HG03139 (cell line): ENCODE measurements at regions not wholly inside any gene's neighbourhood (a gene's known extent, or its start where the extent isn't known, plus 50 kb on each side); places are given as distances from the start of the nearest gene placed in this dataset.

Experiments used
- ATAC-seq: cut with Tn5 transposase; IDR thresholded peaks from one replicate; pipeline ENCODE4 v1.9.1; 2021; ENCODE audit not compliant: unreplicated experiment

DNA sequence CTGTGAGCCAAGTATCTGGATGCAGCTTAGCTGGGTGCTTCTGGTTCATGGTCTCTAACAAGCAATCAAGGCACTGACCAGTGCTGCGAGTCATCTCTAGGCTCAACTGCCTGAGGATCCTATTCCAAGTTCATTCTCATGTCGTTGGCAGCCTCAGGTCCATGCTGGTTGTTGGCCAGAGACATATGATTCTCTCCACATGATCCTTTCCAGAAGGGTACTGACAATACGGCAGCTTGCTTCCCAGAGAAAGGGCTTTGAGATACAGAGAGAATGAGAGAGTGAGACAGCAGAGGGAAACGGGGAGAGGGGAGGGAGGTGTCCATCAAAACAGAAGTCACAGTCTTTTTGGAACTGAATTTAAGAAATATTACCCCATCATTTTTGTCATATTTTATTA, 405.6 kb downstream of the XPNPEP1 start:
- no peak for ATAC-seq

DNA sequence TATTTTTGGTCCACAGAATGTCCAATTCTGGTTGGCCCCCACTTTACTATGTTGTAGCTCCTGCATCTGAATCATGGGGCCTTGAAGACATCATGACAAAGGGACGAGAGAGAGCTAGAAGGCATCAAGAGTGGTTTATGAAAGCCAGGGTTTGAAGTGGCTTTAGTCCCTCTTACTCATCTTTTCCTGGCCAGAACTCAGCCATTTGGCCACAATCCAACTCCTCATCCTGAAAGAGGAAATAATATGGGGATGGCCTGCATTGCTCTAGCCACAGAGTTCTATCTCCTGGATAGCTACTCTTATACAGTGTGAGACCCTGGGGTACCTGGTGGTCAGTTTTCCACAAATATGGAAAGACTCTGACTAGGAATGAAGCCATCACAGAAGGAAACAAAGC, 418.9 kb downstream of the XPNPEP1 start:
- ATAC-seq, result no peak

DNA sequence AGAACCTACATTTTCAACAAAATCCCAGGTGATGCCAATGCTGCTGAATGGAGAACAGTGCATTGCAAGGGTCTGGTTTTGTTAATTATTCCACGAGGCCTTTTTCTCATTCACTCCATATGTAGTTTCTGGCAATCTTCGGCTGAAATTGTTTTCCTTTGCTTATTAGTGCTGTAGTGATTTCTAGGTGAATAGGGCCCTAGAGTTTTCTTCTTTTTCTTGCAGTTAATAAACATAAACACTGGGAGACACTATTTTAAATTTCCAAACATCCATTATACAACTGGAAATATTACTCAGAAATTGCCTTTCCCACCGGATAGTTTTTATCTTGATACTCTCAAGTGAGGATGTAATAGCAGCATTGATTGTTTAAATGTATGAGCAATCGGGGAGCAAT, 435.6 kb downstream of the XPNPEP1 start:
- ATAC-seq, result no peak

DNA sequence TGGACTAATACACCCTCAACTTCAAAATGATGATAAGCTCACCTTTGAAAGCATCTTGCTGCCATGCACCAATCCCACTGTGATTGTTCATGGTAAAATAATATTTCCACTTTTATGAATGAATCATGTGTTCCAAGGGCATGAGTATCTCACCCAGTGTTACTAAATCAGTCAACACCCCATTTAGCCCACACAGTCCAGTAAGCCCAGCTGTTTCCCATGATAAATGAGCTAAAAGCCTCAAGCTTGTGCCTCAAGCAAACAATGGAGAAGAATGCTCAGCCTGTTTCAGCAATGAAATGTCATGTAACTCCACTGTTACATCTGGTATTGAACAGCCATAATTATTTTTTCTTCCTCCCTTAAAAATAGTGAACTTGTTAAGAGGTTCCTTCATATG, 442.5 kb downstream of the XPNPEP1 start:
- no peak for ATAC-seq

DNA sequence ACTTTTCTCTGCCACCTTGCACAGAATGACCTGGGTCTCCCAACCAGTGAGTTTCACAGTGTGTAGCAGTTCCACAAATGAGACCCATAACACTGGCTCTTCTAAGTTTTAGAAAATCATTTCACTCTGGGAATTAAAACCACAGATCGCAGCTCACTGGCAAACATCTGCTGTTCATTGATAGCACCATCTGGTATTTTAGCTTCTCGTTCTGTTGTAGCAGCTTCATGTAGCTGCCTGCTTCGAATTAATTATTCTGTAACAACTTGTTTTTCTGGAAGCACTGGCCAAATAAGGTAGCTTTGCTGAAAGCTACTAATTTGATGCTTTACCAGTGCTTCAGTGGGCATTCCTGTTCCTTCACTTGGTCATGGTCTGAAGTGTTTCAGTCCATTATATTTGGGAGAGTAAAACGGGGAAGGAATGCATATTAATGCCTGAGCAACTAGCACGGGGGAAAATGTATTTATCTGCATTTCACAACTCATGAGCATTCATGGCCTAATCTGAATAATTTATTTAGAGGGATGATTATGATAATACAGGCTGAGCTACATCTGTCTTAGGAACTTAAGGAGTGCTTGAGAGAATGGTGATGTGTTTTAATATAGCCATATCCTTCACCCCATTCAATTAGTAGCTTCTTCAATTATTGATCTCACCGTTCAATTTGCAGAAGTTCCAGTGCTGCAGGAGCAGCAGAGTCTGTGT, 447.4 kb downstream of the XPNPEP1 start:
- ATAC-seq, result no peak

DNA sequence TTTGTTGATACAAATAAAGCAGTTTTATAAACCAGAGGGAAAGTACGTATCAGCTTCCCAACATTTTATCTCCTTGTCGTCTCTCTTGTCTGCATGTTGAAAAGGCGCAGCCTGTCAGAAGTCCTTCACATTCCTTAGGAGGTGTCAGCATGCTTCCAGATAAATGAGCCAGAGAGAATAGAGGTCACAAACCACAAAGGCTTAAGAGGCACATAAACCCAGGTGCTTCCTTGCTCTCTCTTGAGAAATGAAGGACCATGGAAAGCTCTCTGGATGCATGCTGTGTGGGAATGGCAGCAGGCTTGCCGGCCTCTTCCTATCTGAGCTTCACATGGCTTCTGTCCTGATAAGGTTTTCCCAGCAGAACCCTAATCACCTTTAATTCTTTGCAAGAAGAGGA, 448.5 kb downstream of the XPNPEP1 start:
- ATAC-seq, result no peak

DNA sequence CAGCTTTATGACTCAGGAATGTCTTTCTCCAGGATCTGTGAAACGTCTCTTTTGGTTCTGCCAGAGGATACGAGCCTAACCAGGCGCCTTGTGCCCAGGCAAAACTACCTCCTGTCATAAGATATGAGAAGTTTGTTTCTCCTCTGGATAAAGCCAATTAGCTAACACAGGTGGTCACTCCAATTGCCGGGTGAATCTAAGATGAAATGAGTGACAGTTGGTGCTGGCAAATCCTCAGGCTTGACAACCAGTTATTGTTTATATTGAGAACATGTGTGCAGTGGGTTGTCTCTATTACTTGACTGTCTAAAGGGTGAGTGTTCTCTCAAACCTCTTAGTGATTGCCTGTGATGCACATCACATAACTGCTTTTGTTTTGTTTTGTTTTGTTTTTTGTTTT, 449.1 kb downstream of the XPNPEP1 start:
- ATAC-seq, result no peak

DNA sequence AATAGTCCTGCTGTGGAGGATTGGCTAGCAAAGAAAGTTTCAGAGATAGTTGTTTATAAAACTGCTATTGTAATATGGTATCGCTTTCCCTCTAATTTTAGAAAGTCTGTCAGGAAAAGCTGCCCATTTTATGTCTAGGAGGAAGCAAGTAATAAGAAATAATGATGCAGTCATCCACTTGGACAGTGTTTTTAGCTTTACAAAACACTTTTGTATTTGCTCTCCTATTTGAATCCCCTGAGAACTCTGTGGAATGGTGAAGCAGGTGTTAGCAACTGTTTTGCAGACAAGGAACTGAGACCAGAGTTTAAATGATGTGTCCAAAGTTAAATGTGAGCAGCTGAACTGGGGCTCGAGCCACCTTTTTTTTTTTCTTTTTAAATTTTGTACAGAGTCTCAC, 455.8 kb downstream of the XPNPEP1 start:
- ATAC-seq, result no peak

DNA sequence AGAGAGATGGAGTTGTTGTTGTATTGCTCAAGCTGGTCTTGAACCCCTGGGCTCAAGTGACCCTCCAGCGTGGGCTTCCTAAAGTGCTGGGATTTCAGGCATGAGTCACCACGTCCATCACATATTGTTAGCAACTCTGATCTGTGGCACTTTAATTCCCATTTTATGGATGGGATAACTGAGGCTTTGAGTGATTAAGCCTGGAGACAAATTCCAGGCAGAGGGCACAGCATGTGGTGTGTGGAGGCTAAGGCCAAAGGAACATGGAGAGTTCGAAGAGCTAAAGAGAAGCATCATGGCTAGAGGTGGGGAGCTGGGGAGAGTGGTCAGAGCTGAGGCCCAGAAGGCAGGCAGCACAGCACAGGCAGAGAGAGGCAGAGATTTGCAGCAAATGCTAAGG, 458.4 kb downstream of the XPNPEP1 start:
- no peak for ATAC-seq

DNA sequence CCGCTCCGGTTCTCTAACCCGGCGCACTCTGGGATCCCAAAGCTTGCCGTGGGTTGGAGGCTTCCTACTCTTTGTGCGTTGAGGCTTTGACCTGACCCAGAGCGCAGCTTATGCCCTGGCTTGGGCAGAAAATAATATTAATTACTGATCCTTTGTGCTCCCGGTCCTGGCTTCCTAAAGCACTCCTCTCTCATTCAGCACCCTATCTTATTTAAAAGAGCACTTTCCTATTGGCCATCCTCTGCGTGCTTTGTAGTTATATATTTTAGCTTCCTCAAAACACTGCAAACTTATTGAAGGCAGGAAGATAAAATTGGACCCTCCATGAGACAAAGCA, 466.0 kb downstream of the XPNPEP1 start:
- no peak for ATAC-seq

DNA sequence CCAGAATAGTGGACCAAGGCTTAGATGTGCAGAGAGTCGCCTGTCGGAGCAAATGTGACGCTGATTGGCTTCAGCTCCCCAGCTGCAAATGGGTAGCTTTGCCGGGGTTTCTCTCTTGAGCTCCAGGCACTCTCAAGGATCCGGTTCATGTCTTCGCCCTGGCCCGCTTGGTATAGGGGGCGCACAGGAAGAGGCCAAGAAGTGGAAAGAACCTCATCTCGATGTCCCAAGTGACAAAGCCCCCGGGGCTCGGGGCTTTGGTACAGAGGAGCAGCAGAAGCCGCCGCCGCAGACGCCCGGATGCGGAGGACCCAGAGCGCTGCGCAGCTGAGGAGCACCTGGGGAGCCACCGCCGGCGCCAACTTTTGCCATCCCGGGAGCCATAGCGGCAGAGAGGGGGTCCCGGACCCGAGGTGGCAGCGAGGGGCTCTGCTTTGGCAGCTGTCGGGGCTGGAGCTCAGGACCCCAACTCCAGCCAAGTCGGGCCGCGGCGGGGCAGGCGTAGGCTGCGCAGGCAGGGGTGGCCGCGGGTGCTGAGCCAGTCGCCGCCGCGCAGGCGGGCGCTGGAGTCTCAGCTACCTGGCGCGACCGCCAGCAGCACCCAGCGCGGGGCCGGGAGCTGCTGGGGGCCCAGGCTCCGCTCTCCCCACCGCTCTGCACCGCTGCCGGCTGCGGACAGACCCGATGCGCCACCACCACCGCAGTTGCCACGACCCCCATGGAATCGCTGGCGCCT, 466.6 kb downstream of the XPNPEP1 start:
- ATAC-seq, result no peak

DNA sequence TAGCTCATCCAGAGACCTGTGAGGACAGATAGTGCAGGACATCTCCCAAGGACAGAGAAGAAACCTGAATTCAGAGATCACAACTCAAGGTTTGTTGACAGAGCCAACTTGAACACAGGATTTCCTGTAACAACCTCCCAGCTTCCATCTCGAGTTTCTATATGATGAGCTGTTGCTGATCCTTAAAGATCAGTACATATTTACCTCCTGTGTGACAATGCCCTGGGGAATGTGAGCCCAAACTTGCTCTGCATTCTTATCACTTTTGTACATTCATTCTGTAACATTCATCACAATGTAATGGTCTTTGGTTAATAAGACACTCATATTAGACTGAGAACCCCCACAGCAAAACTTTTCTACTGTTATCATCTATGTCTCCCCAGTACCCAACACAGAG, 468.6 kb downstream of the XPNPEP1 start:
- ATAC-seq, result no peak

DNA sequence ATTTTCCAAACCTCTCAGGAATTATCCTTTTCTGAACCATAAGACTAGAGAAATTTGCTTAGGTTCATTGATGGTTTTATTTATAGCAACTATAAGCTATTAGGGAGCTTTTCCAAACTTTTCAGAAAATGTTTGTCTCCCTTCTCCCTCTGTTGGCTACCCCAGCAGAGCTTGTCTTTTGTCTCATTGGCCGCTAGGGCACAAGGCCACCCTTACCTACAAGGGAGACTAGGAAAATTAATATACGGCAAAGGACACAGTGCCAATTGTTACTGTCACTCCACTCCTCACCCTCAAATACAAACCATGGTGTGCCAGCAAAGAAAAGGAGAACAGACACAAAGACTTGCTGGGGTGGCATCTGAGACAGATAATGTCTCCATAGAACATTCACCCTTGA, 471.4 kb downstream of the XPNPEP1 start:
- ATAC-seq, result no peak

DNA sequence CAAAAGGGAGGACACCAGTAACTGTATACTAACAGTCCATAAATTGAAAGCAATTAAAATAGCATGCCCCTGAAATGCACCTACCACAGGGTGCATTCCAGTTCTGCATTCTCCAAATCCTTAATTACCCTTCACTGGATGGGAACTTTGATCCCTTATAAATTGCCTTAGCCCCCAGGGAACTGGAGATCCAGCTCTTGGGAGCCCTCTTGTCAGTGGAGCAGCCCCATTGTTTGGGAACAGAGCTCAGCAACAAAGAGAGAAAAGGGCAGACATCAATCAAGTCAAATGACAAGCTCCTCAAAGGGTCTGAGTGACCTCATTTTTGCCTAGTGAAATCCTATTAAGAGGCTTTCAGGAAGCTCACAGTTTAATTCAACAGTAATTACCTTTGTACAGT, 472.6 kb downstream of the XPNPEP1 start:
- no peak for ATAC-seq

DNA sequence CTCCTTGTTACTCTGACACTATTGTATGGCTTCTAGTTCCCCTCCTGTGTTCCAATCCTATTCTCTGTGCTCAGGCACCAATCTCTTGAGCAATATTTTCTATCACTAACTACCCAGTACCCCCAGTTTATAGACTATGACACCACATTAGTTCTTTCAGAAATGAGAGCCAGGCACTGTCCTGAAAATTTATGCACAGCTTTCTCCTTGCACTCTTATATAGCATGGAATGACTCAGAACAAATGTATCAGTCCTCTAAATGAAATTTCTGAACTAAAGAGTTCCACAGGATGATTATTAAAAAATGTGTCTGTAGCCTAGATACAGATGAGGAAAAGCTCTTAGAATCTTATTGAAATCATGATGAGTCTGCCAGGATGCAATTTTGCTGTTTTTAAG, 489.9 kb downstream of the XPNPEP1 start:
- ATAC-seq, result no peak

DNA sequence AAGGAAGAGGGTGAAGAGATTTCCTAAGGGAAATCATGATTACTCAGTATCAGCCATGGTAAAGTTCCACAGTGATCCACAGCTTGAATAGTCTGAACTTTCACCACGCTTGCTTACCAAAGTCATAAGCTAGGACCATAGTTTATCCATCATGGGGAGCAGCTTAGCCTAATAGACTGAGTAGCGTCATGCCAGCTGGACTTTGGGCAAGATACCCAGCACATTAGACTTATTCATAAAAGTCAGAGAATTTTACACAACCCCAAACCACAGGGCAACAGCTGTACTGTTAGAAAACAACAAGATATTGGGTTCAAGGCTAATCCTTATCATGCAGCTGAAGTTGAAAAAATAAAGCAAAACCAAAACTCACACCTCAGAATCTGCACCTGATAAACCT, 491.0 kb downstream of the XPNPEP1 start:
- no peak for ATAC-seq

DNA sequence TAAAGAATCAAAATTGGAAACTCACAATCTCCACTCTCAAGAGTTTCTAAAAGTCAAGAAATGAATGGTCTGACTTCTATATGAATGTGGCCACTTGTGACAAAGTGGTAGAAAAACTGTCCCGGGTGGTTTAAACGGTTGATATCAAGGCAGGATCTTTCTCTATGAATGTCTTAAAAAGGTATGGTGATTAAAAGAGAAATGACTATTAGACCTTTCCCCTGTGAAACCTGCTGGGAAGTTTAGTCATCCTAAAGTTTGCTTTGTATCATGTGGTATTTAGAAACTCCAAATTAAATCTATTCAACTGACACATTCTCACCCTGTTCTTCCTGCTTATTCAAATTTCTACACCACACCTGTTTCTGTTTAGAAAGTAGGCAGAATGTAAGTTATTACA, 492.5 kb downstream of the XPNPEP1 start:
- ATAC-seq, result no peak

DNA sequence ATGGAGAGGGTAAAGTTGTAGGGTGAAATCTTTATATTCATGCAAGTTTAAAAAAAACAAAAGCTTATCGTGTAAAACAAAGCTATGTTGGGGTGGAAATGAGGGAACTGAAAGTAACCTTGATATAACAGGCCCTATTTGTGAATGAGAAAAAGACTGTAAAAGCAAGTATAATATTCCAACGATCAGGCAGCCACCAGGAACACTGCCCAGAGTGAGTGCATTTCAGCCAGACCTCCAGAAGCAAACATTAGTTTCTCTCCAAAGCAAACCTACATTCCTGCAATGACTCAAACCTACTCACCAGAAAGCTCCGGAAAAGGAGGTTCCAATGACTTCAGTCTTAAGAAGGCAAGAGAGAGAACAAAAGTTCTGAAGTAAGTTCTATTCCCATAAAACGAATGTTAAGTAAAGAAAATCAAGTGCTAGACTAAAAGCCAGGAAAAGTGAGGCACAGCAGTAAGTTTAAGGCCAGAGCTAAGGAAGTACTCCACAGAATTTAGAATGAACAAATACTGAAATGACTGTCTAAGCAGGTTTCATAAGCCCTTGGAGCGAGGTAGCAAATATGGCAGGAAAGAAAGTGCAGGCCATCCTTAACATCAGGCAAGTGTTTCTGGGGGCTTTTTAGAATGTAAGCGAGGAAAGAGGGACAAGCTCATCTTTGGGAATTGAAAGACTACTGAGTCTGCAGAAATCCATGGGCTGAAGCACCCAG, 493.1 kb downstream of the XPNPEP1 start:
- no peak for ATAC-seq

DNA sequence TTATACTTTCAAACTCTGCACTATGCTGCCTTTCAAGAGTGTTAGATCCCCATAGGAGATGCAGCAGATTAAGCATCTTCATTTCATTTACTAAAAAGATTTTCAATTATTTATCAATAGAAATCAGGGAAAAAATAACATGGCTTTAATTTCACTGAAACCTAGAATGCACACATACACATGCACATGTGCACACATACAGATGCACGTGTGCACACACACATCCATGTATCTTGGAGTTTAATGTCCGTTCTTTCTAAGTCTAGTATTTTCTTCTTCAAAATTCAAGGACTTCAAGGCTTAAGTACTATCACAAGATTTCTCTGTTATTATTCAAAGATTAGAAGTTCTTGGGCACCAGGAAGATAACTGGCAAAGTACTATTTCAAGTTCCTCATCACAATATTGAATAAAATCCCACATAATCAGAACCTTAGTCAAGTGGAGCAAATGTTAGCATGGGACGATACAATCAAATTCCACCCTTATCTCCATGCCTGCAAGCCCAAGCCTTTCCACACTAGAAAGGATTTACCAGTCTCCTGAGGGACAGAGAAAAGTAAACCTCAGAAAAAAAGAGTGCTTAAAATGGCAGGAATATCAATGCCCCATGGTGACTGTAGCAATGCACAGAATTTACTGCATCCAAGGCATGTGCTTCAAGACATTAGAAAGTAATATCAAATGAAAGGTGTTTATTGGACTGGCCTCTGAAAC, 494.4 kb downstream of the XPNPEP1 start:
- ATAC-seq, result no peak

DNA sequence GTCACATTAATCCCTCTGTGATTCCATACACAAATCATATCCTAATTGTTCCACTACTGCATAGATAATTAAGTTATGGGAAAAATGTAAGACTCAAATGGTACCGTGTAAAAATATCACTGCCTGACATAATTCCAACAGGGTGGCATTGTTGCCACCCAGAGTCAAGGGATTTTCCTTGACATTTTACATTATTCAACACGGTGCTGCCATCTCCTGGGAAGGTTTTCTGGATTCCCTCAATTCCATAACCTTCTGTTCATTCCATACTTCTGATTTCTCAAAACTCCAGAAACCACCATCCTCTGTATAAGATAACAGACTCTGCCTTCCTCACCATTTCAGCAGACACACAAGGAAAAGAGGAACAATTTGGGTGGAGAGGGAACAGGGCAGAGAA, 495.9 kb downstream of the XPNPEP1 start:
- ATAC-seq, result no peak

DNA sequence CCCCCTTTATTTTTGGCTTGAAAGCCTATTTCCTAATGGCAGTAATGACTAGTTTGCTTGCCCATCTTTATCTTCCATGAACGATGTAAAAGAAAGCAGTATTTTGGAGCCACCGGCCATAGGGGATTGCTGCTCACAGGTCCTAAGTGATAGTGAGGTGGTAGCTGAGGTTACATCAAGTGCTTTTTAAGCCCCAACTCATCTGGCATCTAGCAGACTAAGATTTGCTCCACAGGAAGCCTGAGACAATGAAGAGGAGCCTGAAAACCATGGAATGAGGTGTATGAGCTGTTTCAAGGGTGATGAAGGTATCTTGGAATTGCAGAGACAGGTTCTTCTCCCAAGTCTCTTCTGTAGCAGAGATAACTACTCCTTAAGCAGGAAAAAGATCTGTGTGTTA, 496.3 kb downstream of the XPNPEP1 start:
- no peak for ATAC-seq

DNA sequence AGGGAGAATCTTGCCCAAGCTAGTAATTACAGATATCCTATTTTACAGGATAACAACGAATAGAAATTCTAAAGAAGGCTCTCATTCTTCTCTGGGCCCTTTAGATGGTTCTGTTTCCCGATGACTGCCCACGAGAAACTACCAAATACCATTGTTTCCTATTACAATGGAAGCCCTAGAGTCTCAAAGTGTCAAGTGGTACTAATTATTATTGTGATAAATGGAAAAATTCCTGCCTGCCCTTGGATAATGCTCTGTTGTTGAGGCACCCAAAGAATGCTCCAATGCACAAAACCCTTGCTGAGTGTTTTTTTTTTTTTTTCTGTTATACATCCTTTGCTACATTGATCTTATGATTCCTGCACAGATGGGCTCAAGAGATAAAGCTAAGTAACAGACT, 504.5 kb downstream of the XPNPEP1 start:
- ATAC-seq, result no peak
